HCT116 (cell line): ENCODE measurements at regions not wholly inside any gene's neighbourhood (a gene's known extent, or its start where the extent isn't known, plus 50 kb on each side); places are given as distances from the start of the nearest gene placed in this dataset.

Source experiments
- ATAC-seq: fragments of 200-7000 bp; cut with Tn5 transposase; 2 replicates; pipeline ENCODE4 v1.9.1; 2020; ENCODE audit warnings: mild to moderate bottlenecking, moderate library complexity
- BruUV-seq: library from RNA; stranded (reverse); fragments of 400-500 nt; replicated peaks from 2 replicates; lab custom pipeline; 2021; lab: Mats Ljungman, UMichigan
- CTCF ChIA-PET: fragments of 300-600 bp; sonication (Branson Sonifier 250); formaldehyde crosslinking; loops from one replicate; lab custom pipeline; 2021; ENCODE audit warnings: antibody characterized with exemption; lab: Charles Lee
- POLR2A ChIA-PET: fragments of 300-600, 350-600 bp; sonication (Branson Sonifier 250); formaldehyde crosslinking; loops from one replicate; lab custom pipeline; 2021; ENCODE audit warnings: antibody characterized with exemption; lab: Charles Lee
- RAD21 ChIA-PET, 2 experiments: fragments of 300-600 bp; sonication (Branson Sonifier 250); formaldehyde crosslinking; loops; one replicate each; lab custom pipeline; 2023; ENCODE audit warnings: low total read pairs in 2 of 2; ENCODE audit not compliant: uncharacterized antibody in 2 of 2, unreplicated experiment in 2 of 2, low non-redundant PET in 1 of 2; lab: Charles Lee
- DNase-seq: peaks from one replicate; pipeline ENCODE4 v3.0.0-alpha.2; 2010; ENCODE audit warnings: low read depth, low spot score
- H2AFZ ChIP-seq: fragments of 200-600 bp; shearing (Covaris generic), sonication (generic); 2 replicates; pipeline ENCODE4 v1.6.1; 2017; ENCODE audit warnings: low read depth, mixed run types, mixed read lengths, antibody characterized with exemption, low read length; ENCODE audit not compliant: poor library complexity, severe bottlenecking
- H3K27ac ChIP-seq: 2 replicates; pipeline ENCODE4 v1.5.1; 2012; ENCODE audit warnings: low read depth, low read length
- H3K27me3 ChIP-seq: fragments of 200-600 bp; sonication (generic); 2 replicates; pipeline ENCODE4 v1.6.1; 2016; ENCODE audit warnings: mixed run types, low read length, mixed read lengths; ENCODE audit not compliant: insufficient read depth
- H3K36me3 ChIP-seq, 2 experiments: fragments of 200-500 bp in 1 of 2; fragments of 200-600 bp in 1 of 2; sonication (Bioruptor generic) in 1 of 2; sonication (generic) in 1 of 2; 2 replicates each; pipeline versions ENCODE4 v1.5.1 to v1.6.1; 2014 to 2016; ENCODE audit warnings: low read length in 2 of 2, inconsistent platforms in 1 of 2, mixed read lengths in 1 of 2, mixed run types in 1 of 2; ENCODE audit not compliant: insufficient read depth in 2 of 2, control insufficient read depth in 1 of 2
- H3K4me1 ChIP-seq, 2 experiments: fragments of 200-600 bp in 1 of 2; sonication (generic) in 1 of 2; 2 replicates each; pipeline versions ENCODE4 v1.5.1 to v1.6.1; 2012 to 2017; ENCODE audit warnings: low read length in 2 of 2, inconsistent platforms in 1 of 2, mild to moderate bottlenecking in 1 of 2, mixed read lengths in 1 of 2, mixed run types in 1 of 2, moderate library complexity in 1 of 2; ENCODE audit not compliant: insufficient read depth in 2 of 2, control insufficient read depth in 1 of 2
- H3K4me2 ChIP-seq: fragments of 200-600 bp; sonication (generic); 2 replicates; pipeline ENCODE4 v1.6.1; 2017; ENCODE audit warnings: mixed run types, low read length, mixed read lengths
- H3K4me3 ChIP-seq, 2 experiments: fragments of 200-600 bp in 1 of 2; sonication (generic) in 1 of 2; replicated peaks in 1 of 2; 2 replicates each; pipeline ENCODE4 v1.5.1; 2011 to 2016; ENCODE audit warnings: low read length in 2 of 2, control low read depth in 1 of 2, low read depth in 1 of 2, mild to moderate bottlenecking in 1 of 2, mixed read lengths in 1 of 2, mixed run types in 1 of 2
- H3K79me2 ChIP-seq: fragments of 200-600 bp; sonication (generic); 2 replicates; pipeline ENCODE4 v1.6.1; 2017; ENCODE audit warnings: mild to moderate bottlenecking, mixed run types, low read length, moderate library complexity, mixed read lengths; ENCODE audit not compliant: insufficient read depth
- H3K9ac ChIP-seq: fragments of 200-600 bp; sonication (generic); 2 replicates; pipeline ENCODE4 v1.6.1; 2016; ENCODE audit warnings: low read length, mixed read lengths
- H3K9me2 ChIP-seq: fragments of 200-600 bp; sonication (generic), shearing (Covaris generic); 2 replicates; pipeline ENCODE4 v1.6.1; 2017; ENCODE audit warnings: mixed run types, mild to moderate bottlenecking, moderate library complexity; ENCODE audit not compliant: insufficient read depth
- H3K9me3 ChIP-seq, 2 experiments: fragments of 200-500 bp in 1 of 2; fragments of 200-600 bp in 1 of 2; sonication (Bioruptor generic) in 1 of 2; sonication (generic) in 1 of 2; 2 replicates each; pipeline ENCODE4 v1.6.1; 2014 to 2017; ENCODE audit warnings: low read length in 2 of 2, mixed read lengths in 2 of 2, inconsistent platforms in 1 of 2, low read depth in 1 of 2, mild to moderate bottlenecking in 1 of 2, mixed run types in 1 of 2, moderate library complexity in 1 of 2; ENCODE audit not compliant: control insufficient read depth in 1 of 2, insufficient read depth in 1 of 2
- H4K20me1 ChIP-seq: fragments of 200-600 bp; sonication (generic), shearing (Covaris generic); 2 replicates; pipeline ENCODE4 v1.6.1; 2017; ENCODE audit warnings: mixed run types, mild to moderate bottlenecking, moderate library complexity; ENCODE audit not compliant: insufficient read depth
- ATF3 ChIP-seq: IDR thresholded peaks from 2 replicates; pipeline ENCODE4 v1.6.1; 2012
- CTCF ChIP-seq, 3 experiments: fragments of 200-600 bp in 1 of 3; sonication (generic) in 1 of 3; IDR thresholded peaks in 2 of 3; conservative IDR thresholded peaks in 1 of 3; 2 replicates each; pipeline ENCODE4 v1.5.1; 2012 to 2017; ENCODE audit warnings: low read depth in 2 of 3, low read length in 2 of 3, antibody characterized with exemption in 1 of 3, borderline replicate concordance in 1 of 3, control low read depth in 1 of 3, mild to moderate bottlenecking in 1 of 3, mixed read lengths in 1 of 3, mixed run types in 1 of 3, moderate library complexity in 1 of 3; ENCODE audit not compliant: insufficient read depth in 1 of 3
- EGR1 ChIP-seq: IDR thresholded peaks from 2 replicates; pipeline ENCODE4 v1.6.1; 2012; ENCODE audit warnings: low read depth
- EZH2 ChIP-seq: fragments of 200-600 bp; sonication (generic); IDR thresholded peaks from 2 replicates; pipeline ENCODE4 v1.6.1; 2017; ENCODE audit warnings: antibody characterized with exemption, mixed run types
- EZH2phosphoT487 ChIP-seq: fragments of 200-600 bp; IDR thresholded peaks from 2 replicates; pipeline ENCODE4 v1.6.1; 2018; ENCODE audit warnings: antibody characterized with exemption, borderline replicate concordance
- FOSL1 ChIP-seq: IDR thresholded peaks from 2 replicates; pipeline ENCODE4 v1.6.1; 2012; ENCODE audit warnings: low read depth
- JUND ChIP-seq: IDR thresholded peaks from 2 replicates; pipeline ENCODE4 v1.6.1; 2012
- POLR2A ChIP-seq: IDR thresholded peaks from 2 replicates; pipeline ENCODE4 v1.7.0; 2011; ENCODE audit warnings: borderline replicate concordance; ENCODE audit not compliant: insufficient read depth, insufficient read length; ENCODE audit errors: extremely low read depth
- RAD21 ChIP-seq: IDR thresholded peaks from 2 replicates; pipeline ENCODE4 v1.6.1; 2012; ENCODE audit warnings: low read depth, mild to moderate bottlenecking
- SRF ChIP-seq: IDR thresholded peaks from 2 replicates; pipeline ENCODE4 v1.6.1; 2012; ENCODE audit warnings: low read depth
- TCF7L2 ChIP-seq: IDR thresholded peaks from 2 replicates; pipeline ENCODE4 v1.7.0; 2011; ENCODE audit warnings: borderline replicate concordance, inconsistent platforms; ENCODE audit not compliant: insufficient read depth, insufficient read length; ENCODE audit errors: extremely low read depth
- ZFX ChIP-seq: fragments of 450-650 bp; IDR thresholded peaks from 2 replicates; pipeline ENCODE4 v1.6.1; 2017
- ZNF274 ChIP-seq: fragments of 200-500 bp; sonication (Bioruptor generic); IDR thresholded peaks from 2 replicates; pipeline ENCODE4 v1.6.1; 2014; ENCODE audit warnings: mild to moderate bottlenecking, low read depth, low read length, inconsistent platforms
- intact Hi-C: fragments of 100-400 bp; cut with micrococcal nuclease; formaldehyde crosslinking; loops from 2 replicates; pipeline ENCODE4 v1.10.0; 2022

GRCh38 chr3:46131884-46132450, 76.1 kb downstream of the CCR1 start:
- CTCF ChIA-PET: no interaction called here
- RAD21 ChIA-PET: no interaction called here
- no peaks in the 10 kb centered on the region for H3K79me2 ChIP-seq
- H3K4me2 ChIP-seq: no peak overlapping the region
- peaks cover 0 to 12% of the 10 kb centered on the region in 2 experiments; a peak in 2 of 4 replicates for H3K4me1 ChIP-seq
- no TSS peak for BruUV-seq
- H2AFZ ChIP-seq: no peak overlapping the region
- ATAC-seq (no peak), DNase-seq (no peak)
- POLR2A ChIA-PET: no interaction called here
- no peak overlapping the region for H3K4me3 ChIP-seq
- no peaks in the 10 kb centered on the region for H3K36me3 ChIP-seq
- no peaks in the 10 kb centered on the region for H3K9me3 ChIP-seq
- H3K9me2 ChIP-seq: no peaks in the 10 kb centered on the region
- intact Hi-C loops: no loop called here
- no peak overlapping the region for H3K9ac ChIP-seq
- no peak for TF ChIP-seq TCF7L2
- TF ChIP-seq ZNF274: no peak
- no peak for TF ChIP-seq EGR1
- TF ChIP-seq EZH2phosphoT487: no peak
- TF ChIP-seq POLR2A: no peak
- TF ChIP-seq EZH2: no peak
- TF ChIP-seq CTCF (IDR thresholded peaks at IDR 0.05 in 2 of 3, conservative IDR thresholded peaks at IDR 0.05 in 1 of 3; ENCODE audit: borderline replicate concordance in 1 of 3, insufficient read depth in 1 of 3, low read depth in 2 of 3, low read length in 2 of 3): no peak
- no peak for TF ChIP-seq ZFX
- TF ChIP-seq FOSL1: no peak
- TF ChIP-seq JUND: no peak
- no peak for TF ChIP-seq ATF3
- TF ChIP-seq RAD21: no peak
- no peak for TF ChIP-seq SRF
- H3K27ac ChIP-seq: no peak overlapping the region
- no peaks in the 10 kb centered on the region for H4K20me1 ChIP-seq
- peaks cover 4% of the 10 kb centered on the region; the same call in 1 of the 2 replicates for H3K27me3 ChIP-seq
